ENCODE measurements at regions not wholly inside any gene's neighbourhood (a gene's known extent, or its start where the extent isn't known, plus 50 kb on each side); places are given as distances from the start of the nearest gene placed in this dataset.

GRCh38 chr1:218156595-218156994, 128.5 kb upstream of the RRP15 start (continued):
- TF ChIP-seq REST (IDR thresholded peaks at IDR 0.05) (no peak), RAD21 (IDR thresholded peaks at IDR 0.05) (no peak), FOXA1 (IDR thresholded peaks at IDR 0.05) (no peak), NR2F2 (IDR thresholded peaks at IDR 0.05) (no peak), EGR1 (IDR thresholded peaks at IDR 0.05; ENCODE audit: low read depth in 2 of 2) (no peak)
- TF ChIP-seq, protein P1, sequence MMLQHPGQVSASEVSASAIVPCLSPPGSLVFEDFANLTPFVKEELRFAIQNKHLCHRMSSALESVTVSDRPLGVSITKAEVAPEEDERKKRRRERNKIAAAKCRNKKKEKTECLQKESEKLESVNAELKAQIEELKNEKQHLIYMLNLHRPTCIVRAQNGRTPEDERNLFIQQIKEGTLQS (IDR thresholded peaks at IDR 0.05), result no peak
- TF ChIP-seq, protein P2, sequence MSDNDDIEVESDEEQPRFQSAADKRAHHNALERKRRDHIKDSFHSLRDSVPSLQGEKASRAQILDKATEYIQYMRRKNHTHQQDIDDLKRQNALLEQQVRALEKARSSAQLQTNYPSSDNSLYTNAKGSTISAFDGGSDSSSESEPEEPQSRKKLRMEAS (IDR thresholded peaks at IDR 0.05), result no peak

DNA sequence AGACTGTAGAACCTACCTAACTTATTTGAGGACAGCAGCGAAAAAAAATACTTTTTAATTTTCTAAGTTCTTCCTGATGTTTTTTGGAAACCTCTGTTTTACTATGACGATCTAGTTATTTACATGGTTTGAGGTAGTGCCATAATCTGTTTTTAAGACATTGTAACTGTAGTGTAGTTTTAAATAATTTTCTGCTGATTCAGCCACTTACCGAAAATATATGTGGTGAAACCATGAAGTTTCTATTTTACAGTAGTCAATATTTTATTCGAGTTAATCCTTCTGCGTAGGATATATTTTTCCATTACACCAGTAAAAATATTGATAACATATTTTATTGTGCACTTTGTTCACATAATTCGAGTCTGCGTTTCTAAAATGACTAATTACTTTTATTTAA, 121.7 kb upstream of the RRP15 start:
- Histone ChIP-seq H3K4me3 (ENCODE audit: low read depth in 1 of 3, low read length in 3 of 3) (no peak overlapping the region), H3K36me3 (ENCODE audit: control insufficient read depth in 4 of 4, insufficient read depth in 3 of 4, low read depth in 1 of 4, low read length in 3 of 4) (no peaks in the 10 kb centered on the region), H3K27me3 (ENCODE audit: control insufficient read depth in 4 of 4, insufficient read depth in 4 of 4, low read length in 3 of 4) (peaks cover 0 to 24% (median 9%) of the 10 kb centered on the region in 4 donors), H3K27ac (ENCODE audit: low read depth in 1 of 2, low read length in 2 of 2) (no peak overlapping the region), H3K4me1 (ENCODE audit: control insufficient read depth in 4 of 4, insufficient read depth in 4 of 4, low read length in 3 of 4) (peaks cover 10 to 23% (median 17%) of the 10 kb centered on the region in 4 donors), H3K9ac (ENCODE audit: low read depth in 1 of 2, low read length in 2 of 2) (no peak overlapping the region), H3K9me3 (ENCODE audit: control insufficient read depth in 4 of 4, low read length in 3 of 4) (no peaks in the 10 kb centered on the region)
- DNase-seq (ENCODE audit: low spot score), result no peak
- TF ChIP-seq TAF1 (conservative IDR thresholded peaks at IDR 0.05) (no peak), HNF4G (IDR thresholded peaks at IDR 0.05) (no peak), GABPA (IDR thresholded peaks at IDR 0.05 in 1 of 2, conservative IDR thresholded peaks at IDR 0.05 in 1 of 2) (no peak), RAD21 (IDR thresholded peaks at IDR 0.05) (no peak), REST (IDR thresholded peaks at IDR 0.05) (no peak), SP1 (IDR thresholded peaks at IDR 0.05) (no peak), EGR1 (IDR thresholded peaks at IDR 0.05; ENCODE audit: low read depth in 2 of 2) (no peak), RXRA (IDR thresholded peaks at IDR 0.05) (no peak), HNF4A (conservative IDR thresholded peaks at IDR 0.05) (no peak), YY1 (IDR thresholded peaks at IDR 0.05) (no peak), JUND (IDR thresholded peaks at IDR 0.05) (no peak), NR2F2 (IDR thresholded peaks at IDR 0.05) (no peak)
- TF ChIP-seq, protein P3, sequence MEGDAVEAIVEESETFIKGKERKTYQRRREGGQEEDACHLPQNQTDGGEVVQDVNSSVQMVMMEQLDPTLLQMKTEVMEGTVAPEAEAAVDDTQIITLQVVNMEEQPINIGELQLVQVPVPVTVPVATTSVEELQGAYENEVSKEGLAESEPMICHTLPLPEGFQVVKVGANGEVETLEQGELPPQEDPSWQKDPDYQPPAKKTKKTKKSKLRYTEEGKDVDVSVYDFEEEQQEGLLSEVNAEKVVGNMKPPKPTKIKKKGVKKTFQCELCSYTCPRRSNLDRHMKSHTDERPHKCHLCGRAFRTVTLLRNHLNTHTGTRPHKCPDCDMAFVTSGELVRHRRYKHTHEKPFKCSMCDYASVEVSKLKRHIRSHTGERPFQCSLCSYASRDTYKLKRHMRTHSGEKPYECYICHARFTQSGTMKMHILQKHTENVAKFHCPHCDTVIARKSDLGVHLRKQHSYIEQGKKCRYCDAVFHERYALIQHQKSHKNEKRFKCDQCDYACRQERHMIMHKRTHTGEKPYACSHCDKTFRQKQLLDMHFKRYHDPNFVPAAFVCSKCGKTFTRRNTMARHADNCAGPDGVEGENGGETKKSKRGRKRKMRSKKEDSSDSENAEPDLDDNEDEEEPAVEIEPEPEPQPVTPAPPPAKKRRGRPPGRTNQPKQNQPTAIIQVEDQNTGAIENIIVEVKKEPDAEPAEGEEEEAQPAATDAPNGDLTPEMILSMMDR (IDR thresholded peaks at IDR 0.05; ENCODE audit: low read depth, low read length, missing input control), result no peak
- TF ChIP-seq, protein P1 (IDR thresholded peaks at IDR 0.05), result no peak
- TF ChIP-seq, protein P4, sequence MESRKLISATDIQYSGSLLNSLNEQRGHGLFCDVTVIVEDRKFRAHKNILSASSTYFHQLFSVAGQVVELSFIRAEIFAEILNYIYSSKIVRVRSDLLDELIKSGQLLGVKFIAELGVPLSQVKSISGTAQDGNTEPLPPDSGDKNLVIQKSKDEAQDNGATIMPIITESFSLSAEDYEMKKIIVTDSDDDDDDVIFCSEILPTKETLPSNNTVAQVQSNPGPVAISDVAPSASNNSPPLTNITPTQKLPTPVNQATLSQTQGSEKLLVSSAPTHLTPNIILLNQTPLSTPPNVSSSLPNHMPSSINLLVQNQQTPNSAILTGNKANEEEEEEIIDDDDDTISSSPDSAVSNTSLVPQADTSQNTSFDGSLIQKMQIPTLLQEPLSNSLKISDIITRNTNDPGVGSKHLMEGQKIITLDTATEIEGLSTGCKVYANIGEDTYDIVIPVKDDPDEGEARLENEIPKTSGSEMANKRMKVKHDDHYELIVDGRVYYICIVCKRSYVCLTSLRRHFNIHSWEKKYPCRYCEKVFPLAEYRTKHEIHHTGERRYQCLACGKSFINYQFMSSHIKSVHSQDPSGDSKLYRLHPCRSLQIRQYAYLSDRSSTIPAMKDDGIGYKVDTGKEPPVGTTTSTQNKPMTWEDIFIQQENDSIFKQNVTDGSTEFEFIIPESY (IDR thresholded peaks at IDR 0.05), result no peak
- WGBS, result 43% methylated on average over 7 of the region's 7 CpGs

Data from liver (tissue), 8 donors.